Jurkat, Clone E6-1 (cell line): ENCODE measurements at regions not wholly inside any gene's neighbourhood (a gene's known extent, or its start where the extent isn't known, plus 50 kb on each side); places are given as distances from the start of the nearest gene placed in this dataset.

Experiments used
- DNase-seq: peaks from one replicate; pipeline ENCODE4 v3.0.0-alpha.2; 2011; ENCODE audit warnings: low read depth, low spot score
- H3K4me3 ChIP-seq: 2 replicates; pipeline ENCODE4 v1.5.1; 2011; ENCODE audit warnings: mild to moderate bottlenecking, low read length, control low read depth, moderate library complexity

GRCh38 chr1:91160363-91161075 is 138.7 kb upstream of the ZNF644 start:
- DNase-seq = no peak

GRCh38 chr1:91153341-91153740 is 131.5 kb upstream of the ZNF644 start:
- H3K4me3 ChIP-seq = no peak overlapping the region
- DNase-seq = no peak

More at GRCh38 chr1:91160363-91161075, 138.7 kb upstream of the ZNF644 start:
- H3K4me3 ChIP-seq = no peak overlapping the region

GRCh38 chr1:91152331-91152730 is 130.5 kb upstream of the ZNF644 start:
- DNase-seq = no peak
- H3K4me3 ChIP-seq = no peak overlapping the region

GRCh38 chr1:91151702-91152101 is 129.9 kb upstream of the ZNF644 start:
- DNase-seq = no peak
- no peak overlapping the region for H3K4me3 ChIP-seq

- no peak overlapping the region for H3K4me3 ChIP-seq
- peak; percentile 22 for DNase-seq
These were observed 126.8 kb upstream of the ZNF644 start for GRCh38 chr1:91148641-91149069.

GRCh38 chr1:91141858-91142257 is 120.0 kb upstream of the ZNF644 start:
- no peak for DNase-seq
- H3K4me3 ChIP-seq = no peak overlapping the region

- DNase-seq = no peak
- no peak overlapping the region for H3K4me3 ChIP-seq
These were observed 117.1 kb upstream of the ZNF644 start for GRCh38 chr1:91138959-91139358.

- H3K4me3 ChIP-seq = no peak overlapping the region
- no peak for DNase-seq
These were observed 115.5 kb upstream of the ZNF644 start for GRCh38 chr1:91137173-91137852.

GRCh38 chr1:91135799-91136198 is 114.0 kb upstream of the ZNF644 start:
- DNase-seq = no peak
- H3K4me3 ChIP-seq = no peak overlapping the region

GRCh38 chr1:91133248-91133647 is 111.4 kb upstream of the ZNF644 start:
- DNase-seq = no peak

GRCh38 chr1:91130256-91130985 is 108.6 kb upstream of the ZNF644 start:
- no peak overlapping the region for H3K4me3 ChIP-seq
- DNase-seq = no peak

More at GRCh38 chr1:91133248-91133647, 111.4 kb upstream of the ZNF644 start:
- H3K4me3 ChIP-seq = no peak overlapping the region

GRCh38 chr1:91129458-91129857 is 107.6 kb upstream of the ZNF644 start:
- no peak overlapping the region for H3K4me3 ChIP-seq
- DNase-seq = no peak

- no peak for DNase-seq
- no peak overlapping the region for H3K4me3 ChIP-seq
These were observed 107.2 kb upstream of the ZNF644 start for GRCh38 chr1:91129017-91129416.

- H3K4me3 ChIP-seq = no peak overlapping the region
- DNase-seq = peak; percentile 39
These were observed 103.2 kb upstream of the ZNF644 start for GRCh38 chr1:91124989-91125417.

GRCh38 chr1:91124290-91124985 is 102.6 kb upstream of the ZNF644 start:
- H3K4me3 ChIP-seq = no peak overlapping the region
- DNase-seq = no peak

- no peak overlapping the region for H3K4me3 ChIP-seq
- DNase-seq = no peak
These were observed 101.9 kb upstream of the ZNF644 start for GRCh38 chr1:91123773-91124172.

GRCh38 chr1:91123319-91123718 is 101.5 kb upstream of the ZNF644 start:
- H3K4me3 ChIP-seq = no peak overlapping the region

GRCh38 chr1:91122106-91122717 is 100.4 kb upstream of the ZNF644 start:
- no peak overlapping the region for H3K4me3 ChIP-seq
- no peak for DNase-seq

More at GRCh38 chr1:91123319-91123718, 101.5 kb upstream of the ZNF644 start:
- no peak for DNase-seq

GRCh38 chr1:91121366-91121765 is 99.5 kb upstream of the ZNF644 start:
- DNase-seq = no peak

More at GRCh38 chr1:91121366-91121765, 99.5 kb upstream of the ZNF644 start:
- H3K4me3 ChIP-seq = no peak overlapping the region
